ENCODE measurements at regions not wholly inside any gene's neighbourhood (a gene's known extent, or its start where the extent isn't known, plus 50 kb on each side); places are given as distances from the start of the nearest gene placed in this dataset.
"Not testable (repeated sequence)": the region's sequence is repeated elsewhere in the genome, so short reads cannot be mapped to it uniquely, and the experiment has no call there.

- Histone ChIP-seq H3K9me3 (no peaks in the 10 kb centered on the region), H3K36me3 (no peaks in the 10 kb centered on the region), H3K4me1 (peaks cover 0 to 12% (median 3%) of the 10 kb centered on the region in 4 donors), H3K4me3 (no peak overlapping the region), H3K27ac (replicated peaks in 1 of 4) (no peak overlapping the region), H3K27me3 (no peaks in the 10 kb centered on the region)
- TF ChIP-seq CTCF (IDR thresholded peaks at IDR 0.05) (no peak), POLR2A (IDR thresholded peaks at IDR 0.05; ENCODE audit: low read depth) (no peak), POLR2AphosphoS5 (IDR thresholded peaks at IDR 0.05) (no peak), EP300 (IDR thresholded peaks at IDR 0.05) (no peak)
- no peak for DNase-seq (ENCODE audit: extremely low spot score)
- intact Hi-C loops (cut with DNase I), result no loop called here
Measured at GRCh38 chr9:31745886-31746285, 638.6 kb upstream of the ACO1 start.

GRCh38 chr9:31753756-31754155, 630.7 kb upstream of the ACO1 start:
- Histone ChIP-seq H3K27ac (replicated peaks in 1 of 4) (no peak overlapping the region), H3K4me1 (no peaks in the 10 kb centered on the region), H3K27me3 (peaks cover 0 to 3% (median 0%) of the 10 kb centered on the region in 4 donors), H3K36me3 (no peaks in the 10 kb centered on the region), H3K9me3 (no peaks in the 10 kb centered on the region), H3K4me3 (no peak overlapping the region)
- no peak for TF ChIP-seq POLR2AphosphoS5 (IDR thresholded peaks at IDR 0.05)
- no peak for TF ChIP-seq EP300 (IDR thresholded peaks at IDR 0.05)
- TF ChIP-seq CTCF (IDR thresholded peaks at IDR 0.05), result no peak
- TF ChIP-seq POLR2A (IDR thresholded peaks at IDR 0.05; ENCODE audit: low read depth), result no peak
- intact Hi-C loops (cut with DNase I), result no loop called here
- no peak for DNase-seq (ENCODE audit: extremely low spot score)

GRCh38 chr9:31759703-31760102, 624.7 kb upstream of the ACO1 start:
- no peak for DNase-seq (ENCODE audit: extremely low spot score)
- no peak overlapping the region for H3K4me3 ChIP-seq
- H3K36me3 ChIP-seq, result no peaks in the 10 kb centered on the region
- H3K27me3 ChIP-seq, result peaks cover 0 to 3% (median 0%) of the 10 kb centered on the region in 4 donors
- no peaks in the 10 kb centered on the region for H3K4me1 ChIP-seq
- no peak overlapping the region for H3K27ac ChIP-seq (replicated peaks in 1 of 4)
- no peaks in the 10 kb centered on the region for H3K9me3 ChIP-seq
- TF ChIP-seq EP300 (IDR thresholded peaks at IDR 0.05) (no peak), POLR2AphosphoS5 (IDR thresholded peaks at IDR 0.05) (no peak), POLR2A (IDR thresholded peaks at IDR 0.05; ENCODE audit: low read depth) (no peak), CTCF (IDR thresholded peaks at IDR 0.05) (no peak)
- intact Hi-C loops (cut with DNase I), result no loop called here
- 75% methylated on average over 3 of the region's 3 CpGs for WGBS

- WGBS, result 81% methylated on average over 3 of the region's 3 CpGs
- intact Hi-C loops (cut with DNase I); H3K4me3 ChIP-seq: not testable (repeated sequence)
Measured at GRCh38 chr9:31774021-31774420, 610.4 kb upstream of the ACO1 start.

GRCh38 chr9:31774571-31774970, 609.9 kb upstream of the ACO1 start:
- no peak overlapping the region for H3K4me3 ChIP-seq
- peaks cover 0 to 21% (median 17%) of the 10 kb centered on the region in 4 donors for H3K4me1 ChIP-seq
- TF ChIP-seq POLR2AphosphoS5 (IDR thresholded peaks at IDR 0.05) (no peak), POLR2A (IDR thresholded peaks at IDR 0.05; ENCODE audit: low read depth) (no peak), EP300 (IDR thresholded peaks at IDR 0.05) (no peak), CTCF (IDR thresholded peaks at IDR 0.05) (no peak)
- 85% methylated on average over 2 of the region's 2 CpGs for WGBS
- peaks cover 0 to 14% (median 10%) of the 10 kb centered on the region in 4 donors for H3K9me3 ChIP-seq
- H3K27me3 ChIP-seq, result no peaks in the 10 kb centered on the region
- no peak for DNase-seq (ENCODE audit: extremely low spot score)
- intact Hi-C loops (cut with DNase I), result no loop called here
- no peaks in the 10 kb centered on the region for H3K36me3 ChIP-seq
- no peak overlapping the region for H3K27ac ChIP-seq (replicated peaks in 1 of 4)

More at GRCh38 chr9:31774021-31774420, 610.4 kb upstream of the ACO1 start:
- H3K27ac ChIP-seq (replicated peaks in 1 of 4); H3K36me3 ChIP-seq; H3K27me3 ChIP-seq; DNase-seq (ENCODE audit: extremely low spot score): not testable (repeated sequence)
- Histone ChIP-seq H3K9me3 (peaks cover 0 to 14% (median 10%) of the 10 kb centered on the region in 4 donors), H3K4me1 (peaks cover 0 to 21% (median 17%) of the 10 kb centered on the region in 4 donors)

Data from esophagus muscularis mucosa (tissue), 4 donors.